ENCODE measurements at regions not wholly inside any gene's neighbourhood (a gene's known extent, or its start where the extent isn't known, plus 50 kb on each side); places are given as distances from the start of the nearest gene placed in this dataset.

DNA sequence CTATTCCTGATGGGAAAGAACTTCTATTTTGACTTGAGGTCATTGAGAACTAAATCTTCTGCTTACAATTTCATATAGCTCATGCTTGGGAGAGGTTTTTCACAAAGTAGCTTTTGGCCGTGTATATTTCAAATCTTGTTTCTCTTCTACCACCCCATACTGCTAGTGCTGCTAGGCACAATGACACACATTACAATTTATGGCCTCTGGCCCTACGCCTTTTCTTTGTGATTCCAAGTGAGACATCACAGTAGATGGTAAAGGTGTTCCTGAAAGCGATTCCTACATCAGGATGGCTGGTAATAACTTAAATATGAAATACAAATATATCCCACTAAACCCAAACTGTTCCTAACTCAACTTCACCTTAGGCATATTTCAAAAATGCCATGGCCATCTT is 101.1 kb downstream of the ATXN3L start:
- no peak for TF ChIP-seq POLR2A (IDR thresholded peaks at IDR 0.05; ENCODE audit: low read depth, low read length)
- no peak for TF ChIP-seq POLR2AphosphoS5 (IDR thresholded peaks at IDR 0.05; ENCODE audit: low read depth, low read length)
- TF ChIP-seq TAF1 (IDR thresholded peaks at IDR 0.05; ENCODE audit: low read depth, low read length), result no peak
- no peak for TF ChIP-seq SPI1 (IDR thresholded peaks at IDR 0.05; ENCODE audit: low read depth, low read length)

Measured in GM12891 (cell line).